Fibroblast of the aortic adventitia (primary cell): ENCODE measurements at regions not wholly inside any gene's neighbourhood (a gene's known extent, or its start where the extent isn't known, plus 50 kb on each side); places are given as distances from the start of the nearest gene placed in this dataset.

Experiments used
- DNase-seq: peaks from one replicate; pipeline ENCODE4 v3.0.0-alpha.2; 2010; ENCODE audit warnings: low read depth
- H3K4me3 ChIP-seq: 2 replicates; pipeline ENCODE4 v1.5.1; 2011; ENCODE audit warnings: low read depth, mild to moderate bottlenecking, control low read depth, low read length, moderate library complexity
- TF ChIP-seq, protein P1 (sequence below): IDR thresholded peaks from 2 replicates; pipeline ENCODE4 v1.5.1; 2011; ENCODE audit warnings: mild to moderate bottlenecking, low read length, control low read depth, inconsistent platforms; ENCODE audit not compliant: insufficient read depth

GRCh38 chr2:221308507-221309066 lies 263.5 kb downstream of the EPHA4 start:
- DNase-seq, result no peak
- TF ChIP-seq, protein P1, sequence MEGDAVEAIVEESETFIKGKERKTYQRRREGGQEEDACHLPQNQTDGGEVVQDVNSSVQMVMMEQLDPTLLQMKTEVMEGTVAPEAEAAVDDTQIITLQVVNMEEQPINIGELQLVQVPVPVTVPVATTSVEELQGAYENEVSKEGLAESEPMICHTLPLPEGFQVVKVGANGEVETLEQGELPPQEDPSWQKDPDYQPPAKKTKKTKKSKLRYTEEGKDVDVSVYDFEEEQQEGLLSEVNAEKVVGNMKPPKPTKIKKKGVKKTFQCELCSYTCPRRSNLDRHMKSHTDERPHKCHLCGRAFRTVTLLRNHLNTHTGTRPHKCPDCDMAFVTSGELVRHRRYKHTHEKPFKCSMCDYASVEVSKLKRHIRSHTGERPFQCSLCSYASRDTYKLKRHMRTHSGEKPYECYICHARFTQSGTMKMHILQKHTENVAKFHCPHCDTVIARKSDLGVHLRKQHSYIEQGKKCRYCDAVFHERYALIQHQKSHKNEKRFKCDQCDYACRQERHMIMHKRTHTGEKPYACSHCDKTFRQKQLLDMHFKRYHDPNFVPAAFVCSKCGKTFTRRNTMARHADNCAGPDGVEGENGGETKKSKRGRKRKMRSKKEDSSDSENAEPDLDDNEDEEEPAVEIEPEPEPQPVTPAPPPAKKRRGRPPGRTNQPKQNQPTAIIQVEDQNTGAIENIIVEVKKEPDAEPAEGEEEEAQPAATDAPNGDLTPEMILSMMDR, result no peak
- H3K4me3 ChIP-seq, result no peak overlapping the region

- TF ChIP-seq, protein P1, result no peak
- no peak for DNase-seq
- H3K4me3 ChIP-seq, result no peak overlapping the region
Measured at GRCh38 chr2:221309892-221310583, 262.1 kb downstream of the EPHA4 start.

- DNase-seq, result no peak
- H3K4me3 ChIP-seq, result no peak overlapping the region
- TF ChIP-seq, protein P1, result no peak
Measured at GRCh38 chr2:221310730-221311129, 261.4 kb downstream of the EPHA4 start.

DNA sequence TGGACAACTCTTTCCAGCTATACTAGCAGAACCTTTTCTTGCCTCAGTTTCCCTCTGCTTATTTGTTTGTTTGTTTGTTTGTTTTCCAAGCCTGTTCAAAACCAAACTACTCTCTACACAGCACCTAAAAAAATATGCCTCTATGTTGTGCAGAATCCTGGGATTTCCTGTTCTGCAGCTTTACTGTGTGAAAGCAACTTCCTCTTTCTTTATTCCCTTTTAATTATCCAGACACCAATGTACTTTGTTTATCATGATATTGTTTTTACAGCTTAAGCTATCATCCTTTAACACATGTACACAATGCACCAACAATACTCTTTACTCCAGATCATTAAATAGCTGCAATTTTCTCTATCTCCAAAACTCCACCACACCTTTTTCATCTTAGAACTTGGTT lies 259.5 kb downstream of the EPHA4 start:
- TF ChIP-seq, protein P1, result no peak
- no peak overlapping the region for H3K4me3 ChIP-seq
- DNase-seq, result no peak

DNA sequence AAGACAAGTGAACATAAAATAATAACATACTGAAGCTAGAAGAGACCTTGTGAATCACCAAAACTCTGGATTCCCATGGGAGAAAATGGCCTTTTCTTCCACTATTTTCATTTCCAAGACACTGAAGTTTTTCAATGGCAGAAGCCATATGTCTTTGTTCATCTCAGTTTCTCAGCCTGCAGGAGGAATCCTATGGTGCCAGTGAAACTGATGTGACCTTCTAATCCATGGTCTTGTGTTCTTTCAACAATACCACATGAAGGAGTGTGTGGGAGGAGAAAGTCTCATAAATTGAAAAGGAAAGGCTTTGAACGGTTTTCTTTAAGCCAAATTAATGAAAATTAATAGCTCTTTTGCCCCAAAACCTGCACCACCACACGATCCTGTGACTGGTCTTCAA lies 257.3 kb downstream of the EPHA4 start:
- H3K4me3 ChIP-seq, result no peak overlapping the region
- no peak for DNase-seq
- TF ChIP-seq, protein P1, result no peak

- DNase-seq, result no peak
- TF ChIP-seq, protein P1, result no peak
- no peak overlapping the region for H3K4me3 ChIP-seq
Measured at GRCh38 chr2:221318376-221319130, 253.6 kb downstream of the EPHA4 start.
